A549 (cell line): ENCODE measurements at regions not wholly inside any gene's neighbourhood (a gene's known extent, or its start where the extent isn't known, plus 50 kb on each side); places are given as distances from the start of the nearest gene placed in this dataset.

Experiments
- BHLHE40 ChIP-seq: IDR thresholded peaks from 2 replicates; pipeline ENCODE4 v1.6.1; 2012; ENCODE audit warnings: low read depth, low read length, inconsistent platforms
- CBX8 ChIP-seq: fragments of 200-600 bp; sonication (generic); IDR thresholded peaks from 2 replicates; pipeline ENCODE4 v1.6.1; 2016
- CHD4 ChIP-seq: fragments of 200-600 bp; sonication (generic); IDR thresholded peaks from 2 replicates; pipeline ENCODE4 v1.6.1; 2016; ENCODE audit warnings: antibody characterized with exemption, mild to moderate bottlenecking, borderline replicate concordance
- CTCF ChIP-seq: fragments of >200 bp; sonication (Bioruptor Twin); formaldehyde crosslinking; IDR thresholded peaks from 3 replicates; pipeline ENCODE4 v1.5.1; 2016
- ESRRA ChIP-seq: fragments of 150-350 bp; IDR thresholded peaks from 2 replicates; pipeline ENCODE4 v1.6.1; 2014; ENCODE audit warnings: mild to moderate bottlenecking, low read length, borderline replicate concordance
- FOSB ChIP-seq: fragments of 250-450 bp; sonication (Bioruptor Pico); IDR thresholded peaks from 2 replicates; pipeline ENCODE4 v1.5.0; 2020; ENCODE audit warnings: mild to moderate bottlenecking, moderate library complexity
- PHF8 ChIP-seq: fragments of 200-600 bp; sonication (generic); IDR thresholded peaks from 2 replicates; pipeline ENCODE4 v1.6.1; 2016; ENCODE audit warnings: low read depth, mild to moderate bottlenecking, antibody characterized with exemption, moderate library complexity, borderline replicate concordance
- POLR2A ChIP-seq: IDR thresholded peaks from 2 replicates; pipeline ENCODE4 v1.6.1; 2012; ENCODE audit warnings: mild to moderate bottlenecking, low read length
- POLR2AphosphoS2 ChIP-seq: conservative IDR thresholded peaks from 2 replicates; pipeline ENCODE4 v1.6.1; 2012; ENCODE audit warnings: low read length, improper control_type of control experiment, inconsistent platforms
- SREBF2 ChIP-seq: fragments of 450-650 bp; IDR thresholded peaks from 2 replicates; pipeline ENCODE4 v1.6.1; 2014; ENCODE audit warnings: mild to moderate bottlenecking, moderate library complexity
- TP53 ChIP-seq: fragments of 250-450 bp; sonication (Bioruptor Pico); IDR thresholded peaks from 2 replicates; pipeline ENCODE4 v1.5.0; 2021; ENCODE audit warnings: mild to moderate bottlenecking, moderate library complexity

DNA sequence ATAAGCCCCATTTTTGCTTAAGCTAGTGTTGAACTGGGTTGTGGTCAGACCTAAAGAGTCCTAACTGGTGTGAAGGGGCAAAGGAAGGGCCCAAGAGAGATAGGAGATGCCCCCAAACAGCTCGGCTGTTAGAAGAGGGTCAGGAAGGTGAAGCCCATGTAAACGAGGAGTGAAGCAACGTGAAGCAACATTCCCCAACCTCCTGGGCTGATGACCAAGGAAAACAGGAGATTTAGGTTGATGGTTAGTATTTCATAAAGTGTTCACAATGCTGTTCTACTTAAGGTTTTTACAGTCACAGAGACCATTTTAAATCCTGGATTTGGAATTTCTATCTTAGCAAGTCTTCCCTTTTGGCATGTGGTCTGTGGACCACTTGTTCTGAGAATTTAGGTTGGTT lies 144.0 kb upstream of the SERPINE2 start:
- no peak for TF ChIP-seq CTCF
- TF ChIP-seq POLR2A, result no peak
- TF ChIP-seq BHLHE40, result no peak
- TF ChIP-seq POLR2AphosphoS2, result no peak
- no peak for TF ChIP-seq ESRRA
- no peak for TF ChIP-seq CBX8
- no peak for TF ChIP-seq SREBF2
- TF ChIP-seq TP53, result no peak
- no peak for TF ChIP-seq FOSB
- no peak for TF ChIP-seq CHD4
- TF ChIP-seq PHF8, result no peak
